Right kidney (tissue), 1 donor: ENCODE measurements at regions not wholly inside any gene's neighbourhood (a gene's known extent, or its start where the extent isn't known, plus 50 kb on each side); places are given as distances from the start of the nearest gene placed in this dataset.
"Not testable (repeated sequence)": the region's sequence is repeated elsewhere in the genome, so short reads cannot be mapped to it uniquely, and the experiment has no call there.

Experiments used
- DNase-seq: peaks from one replicate; pipeline ENCODE4 v3.0.0-alpha.2; 2016

- no peak for DNase-seq
These were observed 1200.8 kb upstream of the ALCAM start for GRCh38 chr3:104165866-104166265.

GRCh38 chr3:104168386-104168785 is 1198.3 kb upstream of the ALCAM start:
- no peak for DNase-seq

GRCh38 chr3:104175696-104176095 is 1191.0 kb upstream of the ALCAM start:
- no peak for DNase-seq

- no peak for DNase-seq
These were observed 1190.0 kb upstream of the ALCAM start for GRCh38 chr3:104176706-104177105.

- DNase-seq = no peak
These were observed 1188.0 kb upstream of the ALCAM start for GRCh38 chr3:104178680-104179079.

- no peak for DNase-seq
These were observed 1185.8 kb upstream of the ALCAM start for GRCh38 chr3:104180906-104181305.

- DNase-seq = no peak
These were observed 1176.0 kb upstream of the ALCAM start for GRCh38 chr3:104190681-104191080.

GRCh38 chr3:104198131-104198530 is 1168.6 kb upstream of the ALCAM start:
- no peak for DNase-seq

- no peak for DNase-seq
These were observed 1159.8 kb upstream of the ALCAM start for GRCh38 chr3:104206925-104207324.

GRCh38 chr3:104214277-104214676 is 1152.4 kb upstream of the ALCAM start:
- no peak for DNase-seq

GRCh38 chr3:104214937-104215336 is 1151.8 kb upstream of the ALCAM start:
- no peak for DNase-seq

- not testable (repeated sequence) for DNase-seq
These were observed 1147.7 kb upstream of the ALCAM start for GRCh38 chr3:104219046-104219445.

- DNase-seq = no peak
These were observed 1132.1 kb upstream of the ALCAM start for GRCh38 chr3:104234442-104235194.

- DNase-seq = no peak
These were observed 1122.0 kb upstream of the ALCAM start for GRCh38 chr3:104244680-104245220.

- no peak for DNase-seq
These were observed 1121.4 kb upstream of the ALCAM start for GRCh38 chr3:104245261-104245660.

GRCh38 chr3:104245981-104246380 is 1120.7 kb upstream of the ALCAM start:
- DNase-seq = no peak

GRCh38 chr3:104257486-104257885 is 1109.2 kb upstream of the ALCAM start:
- DNase-seq = no peak

GRCh38 chr3:104263477-104263876 is 1103.2 kb upstream of the ALCAM start:
- no peak for DNase-seq

- DNase-seq = not testable (repeated sequence)
These were observed 1100.5 kb upstream of the ALCAM start for GRCh38 chr3:104266219-104266618.

- no peak for DNase-seq
These were observed 1096.9 kb upstream of the ALCAM start for GRCh38 chr3:104269771-104270170.

GRCh38 chr3:104273046-104273649 is 1093.6 kb upstream of the ALCAM start:
- DNase-seq = no peak

GRCh38 chr3:104275199-104275598 is 1091.5 kb upstream of the ALCAM start:
- DNase-seq = no peak

- DNase-seq = no peak
These were observed 1087.1 kb upstream of the ALCAM start for GRCh38 chr3:104279617-104280016.

GRCh38 chr3:104281713-104282112 is 1085.0 kb upstream of the ALCAM start:
- no peak for DNase-seq
